HepG2 (cell line): ENCODE measurements at regions not wholly inside any gene's neighbourhood (a gene's known extent, or its start where the extent isn't known, plus 50 kb on each side); places are given as distances from the start of the nearest gene placed in this dataset.

Experiments
- ATAC-seq: fragments of 200-7000 bp; cut with Tn5 transposase; 3 replicates; pipeline ENCODE4 v1.9.1; 2020; ENCODE audit warnings: mild to moderate bottlenecking, moderate library complexity
- BruUV-seq: library from RNA; stranded (reverse); fragments of 400-500 nt; replicated peaks from 2 replicates; lab custom pipeline; 2021; lab: Mats Ljungman, UMichigan
- CTCF ChIA-PET: fragments of 300-600 bp; formaldehyde crosslinking; extraction: SDS; loops from one replicate; lab custom pipeline; 2021; ENCODE audit warnings: low total read pairs, inconsistent platforms, low intra/inter-chr PET ratio; lab: Yijun Ruan, JAX
- POLR2A ChIA-PET: fragments of 350-600 bp; sonication (Branson Sonifier 250); formaldehyde crosslinking; loops from one replicate; lab custom pipeline; 2020; ENCODE audit warnings: antibody characterized with exemption, inconsistent platforms; lab: Yijun Ruan, JAX
- DNase-seq: peaks from one replicate; pipeline ENCODE4 v3.0.0-alpha.2; 2015; ENCODE audit warnings: low spot score
- FAIRE-seq: peaks from 3 replicates; lab custom pipeline; 2011; peaks lifted over from hg19 to GRCh38; lab: Jason Lieb, UNC
- H2AFZ ChIP-seq: one replicate; pipeline ENCODE4 v1.6.1; 2011; ENCODE audit warnings: low read length, inconsistent platforms
- H3K27ac ChIP-seq: fragments of 300-600 bp; 3 replicates; pipeline ENCODE4 v1.8.0; 2011; ENCODE audit warnings: mixed run types, mild to moderate bottlenecking, mixed read lengths, low read length, inconsistent platforms; ENCODE audit not compliant: insufficient read depth; ENCODE audit errors: extremely low read length
- H3K27me3 ChIP-seq, 2 experiments: fragments of 200-600 bp in 1 of 2; 2 replicates in 1 of 2; 3 replicates in 1 of 2; pipeline versions ENCODE4 v1.6.0 to v1.8.0; 2011; ENCODE audit warnings: low read length in 2 of 2, mild to moderate bottlenecking in 2 of 2, moderate library complexity in 2 of 2, inconsistent platforms in 1 of 2; ENCODE audit not compliant: insufficient read depth in 2 of 2, control insufficient read depth in 1 of 2
- H3K36me3 ChIP-seq, 2 experiments: fragments of 200-600 bp in 1 of 2; replicated peaks in 1 of 2; 2 replicates in 1 of 2; 3 replicates in 1 of 2; pipeline versions ENCODE4 v1.5.1 to v1.8.0; 2011; ENCODE audit warnings: low read length in 2 of 2, inconsistent platforms in 1 of 2; ENCODE audit not compliant: insufficient read depth in 2 of 2, control insufficient read depth in 1 of 2
- H3K4me1 ChIP-seq: 2 replicates; pipeline ENCODE4 v1.5.1; 2012; ENCODE audit warnings: low read length, inconsistent platforms; ENCODE audit not compliant: insufficient read depth
- H3K4me2 ChIP-seq: 2 replicates; pipeline ENCODE4 v1.6.0; 2011; ENCODE audit warnings: low read depth, low read length, inconsistent platforms
- H3K4me3 ChIP-seq, 3 experiments: fragments of 200-600 bp in 1 of 3; sonication (generic), shearing (Covaris generic) in 1 of 3; replicated peaks in 1 of 3; 2 replicates each; pipeline ENCODE4 v1.5.1; 2011 to 2016; ENCODE audit warnings: low read length in 3 of 3, inconsistent platforms in 2 of 3, low read depth in 2 of 3, mild to moderate bottlenecking in 2 of 3, control low read depth in 1 of 3, mixed read lengths in 1 of 3; ENCODE audit not compliant: insufficient read depth in 1 of 3
- H3K79me2 ChIP-seq: one replicate; pipeline ENCODE4 v1.6.1; 2011; ENCODE audit warnings: low read length, inconsistent platforms; ENCODE audit not compliant: insufficient read depth
- H3K9ac ChIP-seq: 2 replicates; pipeline ENCODE4 v1.6.0; 2011; ENCODE audit warnings: mild to moderate bottlenecking, low read depth, low read length, inconsistent platforms; ENCODE audit not compliant: insufficient read depth
- H3K9me3 ChIP-seq: 2 replicates; pipeline ENCODE4 v1.5.1; 2012; ENCODE audit warnings: mild to moderate bottlenecking, low read length
- H4K20me1 ChIP-seq: 2 replicates; pipeline ENCODE4 v1.6.0; 2011; ENCODE audit warnings: inconsistent platforms, mild to moderate bottlenecking, low read length, moderate library complexity; ENCODE audit not compliant: insufficient read depth
- AGO2 ChIP-seq: fragments of 200-400 bp; formaldehyde crosslinking; optimal IDR thresholded peaks from 2 replicates; pipeline ENCODE3; 2017; ENCODE audit warnings: mild to moderate bottlenecking, low read depth, low read length, moderate library complexity
- ARID2 ChIP-seq: sonication (generic); formaldehyde crosslinking; IDR thresholded peaks from 2 replicates; pipeline ENCODE4 v1.8.1; 2022; ENCODE audit warnings: mild to moderate bottlenecking, missing genetic modification reagents, borderline replicate concordance
- CBX2 ChIP-seq, 2 experiments: fragments of 200-600 bp in 1 of 2; sonication (generic); formaldehyde crosslinking in 1 of 2; IDR thresholded peaks; 2 replicates each; pipeline versions ENCODE4 v1.7.0 to v1.8.1; 2018 to 2022; ENCODE audit warnings: low read depth in 2 of 2, low read length in 1 of 2, mild to moderate bottlenecking in 1 of 2, missing genetic modification reagents in 1 of 2
- ETV5 ChIP-seq: IDR thresholded peaks from 2 replicates; pipeline ENCODE4 v1.6.1; 2018; ENCODE audit warnings: missing biosample characterization, missing genetic modification reagents, inconsistent platforms, borderline replicate concordance
- PAX8 ChIP-seq: sonication (generic); formaldehyde crosslinking; IDR thresholded peaks from 2 replicates; pipeline ENCODE4 v1.8.0; 2022; ENCODE audit warnings: mild to moderate bottlenecking, missing genetic modification reagents, borderline replicate concordance
- PPARG ChIP-seq: conservative IDR thresholded peaks from 2 replicates; pipeline ENCODE4 v1.6.1; 2016; ENCODE audit warnings: missing biosample characterization, missing genetic modification reagents
- ZBTB3 ChIP-seq: sonication (generic); formaldehyde crosslinking; IDR thresholded peaks from 2 replicates; pipeline ENCODE4 v1.4.0; 2020; ENCODE audit warnings: low read depth, mild to moderate bottlenecking, moderate library complexity, missing genetic modification reagents, borderline replicate concordance
- ZC3H4 ChIP-seq: sonication (generic); formaldehyde crosslinking; IDR thresholded peaks from 2 replicates; pipeline ENCODE4 v1.4.0; 2020; ENCODE audit warnings: missing genetic modification reagents, borderline replicate concordance
- ZKSCAN8 ChIP-seq: IDR thresholded peaks from 2 replicates; pipeline ENCODE4 v1.6.1; 2016; ENCODE audit warnings: borderline replicate concordance, missing genetic modification reagents, missing compliant biosample characterization
- ZNF232 ChIP-seq: sonication (generic); formaldehyde crosslinking; IDR thresholded peaks from 2 replicates; pipeline ENCODE4 v1.4.0; 2020; ENCODE audit warnings: missing genetic modification reagents, borderline replicate concordance
- ZNF30 ChIP-seq: sonication (generic); formaldehyde crosslinking; IDR thresholded peaks from 2 replicates; pipeline ENCODE4 v1.5.0; 2020; ENCODE audit warnings: mild to moderate bottlenecking, missing genetic modification reagents
- WGBS: methylation state at CpG from one replicate; pipeline ENCODE4 v1.1.6; 2017; ENCODE audit warnings: low lambda C conversion rate; 5-methylcytosine and 5-hydroxymethylcytosine counted together
- in situ Hi-C: cut with HindIII; loops from 2 replicates; pipeline ENCODE4 v1.10.0; 2017; ENCODE audit warnings: low pct_unique_long_range_greater_than_20kb; ENCODE audit not compliant: extremely low pct_ligation_motif_present
- intact Hi-C: fragments of 100-400 bp; cut with micrococcal nuclease; formaldehyde crosslinking; loops from one replicate; pipeline ENCODE4 v1.10.0; 2022; ENCODE audit not compliant: unreplicated experiment
- TF ChIP-seq, protein P1 (sequence below): sonication (generic); formaldehyde crosslinking; IDR thresholded peaks from 2 replicates; pipeline ENCODE4 v1.4.0; 2020; ENCODE audit warnings: missing genetic modification reagents

DNA sequence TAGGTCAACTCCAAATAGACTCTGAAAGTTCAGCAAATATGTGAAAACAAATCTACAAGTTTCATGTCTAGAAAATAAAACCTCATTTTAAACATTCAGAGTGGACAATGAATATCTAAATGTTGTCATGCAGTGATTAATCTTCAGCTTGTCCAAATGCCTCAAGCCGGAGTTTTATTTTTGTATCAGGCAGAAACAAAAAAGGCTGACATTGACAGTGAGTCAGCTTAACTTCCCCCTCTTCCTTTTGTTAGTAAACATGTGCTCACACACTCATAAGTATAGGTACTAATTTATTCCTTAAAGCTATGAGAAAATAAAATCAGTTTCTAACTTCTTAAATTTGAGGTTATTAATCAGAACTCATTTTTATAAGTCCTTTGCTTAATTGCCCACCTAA lies 467.9 kb upstream of the DAB2 start:
- H3K9me3 ChIP-seq = peaks cover 7% of the 10 kb centered on the region; the same call in 1 of the 2 replicates
- no peak for ATAC-seq
- H3K9ac ChIP-seq = no peak overlapping the region
- no peak overlapping the region for H2AFZ ChIP-seq
- ChIA-PET POLR2A (no interaction called here), CTCF (no interaction called here)
- intact Hi-C loops (no loop called here), in situ Hi-C loops (no loop called here)
- no peaks in the 10 kb centered on the region for H3K4me1 ChIP-seq
- no peaks in the 10 kb centered on the region for H3K27me3 ChIP-seq
- no peak overlapping the region for H3K4me3 ChIP-seq
- BruUV-seq = no TSS peak
- FAIRE-seq = no peak
- no peak for DNase-seq
- no peaks in the 10 kb centered on the region for H3K36me3 ChIP-seq
- H4K20me1 ChIP-seq = no peaks in the 10 kb centered on the region
- no peak overlapping the region for H3K27ac ChIP-seq
- no peaks in the 10 kb centered on the region for H3K79me2 ChIP-seq
- no peak overlapping the region for H3K4me2 ChIP-seq
- WGBS = 82% methylated on average over 1 of the region's 1 CpG
- TF ChIP-seq CBX2 (IDR thresholded peaks at IDR 0.05; ENCODE audit: low read depth, low read length) (no peak), CBX2 (CRISPR knock-in tag; IDR thresholded peaks at IDR 0.05; ENCODE audit: low read depth) (no peak), ZNF30 (no peak), ARID2 (CRISPR knock-in tag) (no peak), AGO2 (no peak), PAX8 (CRISPR knock-in tag) (no peak), ZNF232 (CRISPR knock-in tag) (no peak), ZBTB3 (CRISPR knock-in tag) (no peak), ZKSCAN8 (CRISPR knock-in tag) (no peak), PPARG (CRISPR knock-in tag) (no peak), ZC3H4 (no peak), ETV5 (CRISPR knock-in tag) (no peak)
- TF ChIP-seq, protein P1, sequence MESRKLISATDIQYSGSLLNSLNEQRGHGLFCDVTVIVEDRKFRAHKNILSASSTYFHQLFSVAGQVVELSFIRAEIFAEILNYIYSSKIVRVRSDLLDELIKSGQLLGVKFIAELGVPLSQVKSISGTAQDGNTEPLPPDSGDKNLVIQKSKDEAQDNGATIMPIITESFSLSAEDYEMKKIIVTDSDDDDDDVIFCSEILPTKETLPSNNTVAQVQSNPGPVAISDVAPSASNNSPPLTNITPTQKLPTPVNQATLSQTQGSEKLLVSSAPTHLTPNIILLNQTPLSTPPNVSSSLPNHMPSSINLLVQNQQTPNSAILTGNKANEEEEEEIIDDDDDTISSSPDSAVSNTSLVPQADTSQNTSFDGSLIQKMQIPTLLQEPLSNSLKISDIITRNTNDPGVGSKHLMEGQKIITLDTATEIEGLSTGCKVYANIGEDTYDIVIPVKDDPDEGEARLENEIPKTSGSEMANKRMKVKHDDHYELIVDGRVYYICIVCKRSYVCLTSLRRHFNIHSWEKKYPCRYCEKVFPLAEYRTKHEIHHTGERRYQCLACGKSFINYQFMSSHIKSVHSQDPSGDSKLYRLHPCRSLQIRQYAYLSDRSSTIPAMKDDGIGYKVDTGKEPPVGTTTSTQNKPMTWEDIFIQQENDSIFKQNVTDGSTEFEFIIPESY (CRISPR knock-in tag) = no peak
- TF ChIP-seq, all 625 proteins: peak for 0
